ENCODE measurements at regions not wholly inside any gene's neighbourhood (a gene's known extent, or its start where the extent isn't known, plus 50 kb on each side); places are given as distances from the start of the nearest gene placed in this dataset.

DNA sequence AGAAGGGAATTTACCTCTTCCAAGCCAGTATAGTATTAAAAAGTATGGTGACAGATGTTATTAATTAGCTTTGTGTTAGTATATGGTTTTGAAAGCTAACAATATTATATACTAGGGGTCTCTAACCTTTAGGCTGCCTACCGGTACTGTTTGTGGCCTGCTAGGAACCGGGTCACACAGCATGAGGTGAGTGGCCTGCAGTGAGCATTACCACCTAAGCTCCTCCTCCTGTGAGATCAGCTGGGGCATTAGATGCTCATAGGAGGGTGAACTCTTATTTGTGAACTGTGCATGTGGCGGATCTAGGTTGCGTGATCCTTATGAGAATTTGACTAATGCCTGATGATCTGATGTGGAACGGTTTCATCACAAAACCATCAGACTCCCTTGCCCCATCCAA is 583.4 kb upstream of the CDH2 start:
- ChIA-PET CTCF (no interaction called here), POLR2A (no interaction called here)
- H3K27me3 ChIP-seq (ENCODE audit: control insufficient read depth, insufficient read depth, low read length): no peaks in the 10 kb centered on the region
- H3K27ac ChIP-seq (ENCODE audit: low read depth, low read length): no peak overlapping the region
- TF ChIP-seq, protein P1, sequence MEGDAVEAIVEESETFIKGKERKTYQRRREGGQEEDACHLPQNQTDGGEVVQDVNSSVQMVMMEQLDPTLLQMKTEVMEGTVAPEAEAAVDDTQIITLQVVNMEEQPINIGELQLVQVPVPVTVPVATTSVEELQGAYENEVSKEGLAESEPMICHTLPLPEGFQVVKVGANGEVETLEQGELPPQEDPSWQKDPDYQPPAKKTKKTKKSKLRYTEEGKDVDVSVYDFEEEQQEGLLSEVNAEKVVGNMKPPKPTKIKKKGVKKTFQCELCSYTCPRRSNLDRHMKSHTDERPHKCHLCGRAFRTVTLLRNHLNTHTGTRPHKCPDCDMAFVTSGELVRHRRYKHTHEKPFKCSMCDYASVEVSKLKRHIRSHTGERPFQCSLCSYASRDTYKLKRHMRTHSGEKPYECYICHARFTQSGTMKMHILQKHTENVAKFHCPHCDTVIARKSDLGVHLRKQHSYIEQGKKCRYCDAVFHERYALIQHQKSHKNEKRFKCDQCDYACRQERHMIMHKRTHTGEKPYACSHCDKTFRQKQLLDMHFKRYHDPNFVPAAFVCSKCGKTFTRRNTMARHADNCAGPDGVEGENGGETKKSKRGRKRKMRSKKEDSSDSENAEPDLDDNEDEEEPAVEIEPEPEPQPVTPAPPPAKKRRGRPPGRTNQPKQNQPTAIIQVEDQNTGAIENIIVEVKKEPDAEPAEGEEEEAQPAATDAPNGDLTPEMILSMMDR (IDR thresholded peaks at IDR 0.05; ENCODE audit: low read depth, low read length): no peak
- H3K4me3 ChIP-seq (ENCODE audit: low read depth, low read length): no peak overlapping the region
- DNase-seq (ENCODE audit: low read depth, low spot score): no peak
- no peaks in the 10 kb centered on the region for H3K9me3 ChIP-seq (ENCODE audit: control insufficient read depth, insufficient read depth, low read length)

DNA sequence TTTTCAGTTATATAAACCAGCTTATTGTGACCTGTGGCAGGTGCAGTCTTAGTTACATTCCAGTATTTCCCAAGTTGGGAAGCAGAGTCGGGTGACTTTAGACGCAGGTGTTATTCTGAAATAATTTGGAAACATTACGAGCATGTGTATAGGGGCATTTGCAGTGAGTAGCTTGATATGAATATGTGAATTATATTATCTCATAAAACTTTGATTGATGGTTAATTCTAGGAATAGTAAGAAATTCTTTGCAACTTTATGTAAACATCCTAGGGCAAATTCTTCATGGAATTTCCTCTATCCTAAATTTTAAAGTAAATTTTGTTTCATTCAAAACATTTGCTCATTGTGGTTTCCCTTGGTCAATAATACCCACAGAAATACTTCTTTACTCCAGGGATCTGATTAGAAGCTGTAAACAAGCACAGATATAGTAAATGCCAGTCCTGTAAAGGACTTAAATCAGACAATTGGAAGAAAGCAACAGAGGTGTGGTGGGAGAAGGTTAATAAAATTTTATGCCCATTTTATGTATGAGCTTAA is 580.6 kb upstream of the CDH2 start:
- DNase-seq (ENCODE audit: low read depth, low spot score): no peak
- no peaks in the 10 kb centered on the region for H3K27me3 ChIP-seq (ENCODE audit: control insufficient read depth, insufficient read depth, low read length)
- H3K4me3 ChIP-seq (ENCODE audit: low read depth, low read length): no peak overlapping the region
- no peak overlapping the region for H3K27ac ChIP-seq (ENCODE audit: low read depth, low read length)
- ChIA-PET POLR2A (no interaction called here), CTCF (no interaction called here)
- no peaks in the 10 kb centered on the region for H3K9me3 ChIP-seq (ENCODE audit: control insufficient read depth, insufficient read depth, low read length)
- TF ChIP-seq, protein P1 (IDR thresholded peaks at IDR 0.05; ENCODE audit: low read depth, low read length): no peak

DNA sequence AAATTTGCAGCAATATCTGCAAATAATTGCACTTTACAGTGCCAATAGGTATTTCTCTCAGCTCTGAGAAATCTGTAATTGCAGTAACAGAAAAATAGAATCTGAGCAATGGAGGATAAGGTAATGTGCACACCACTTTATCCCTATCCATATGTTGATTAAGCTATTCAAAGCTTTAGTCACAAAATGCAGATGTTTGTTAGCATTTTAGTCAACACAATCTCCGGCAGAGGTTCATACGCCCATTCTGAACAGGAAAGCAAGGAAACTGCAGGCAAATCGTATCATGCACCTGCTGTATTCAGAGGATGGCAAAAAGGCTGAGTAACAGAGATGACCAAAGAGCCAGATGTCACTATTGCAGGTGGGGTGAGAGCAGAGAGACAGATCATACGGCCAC is 566.2 kb upstream of the CDH2 start:
- peaks cover 2% of the 10 kb centered on the region; the same call in 1 of the 2 replicates for H3K9me3 ChIP-seq (ENCODE audit: control insufficient read depth, insufficient read depth, low read length)
- H3K27ac ChIP-seq (ENCODE audit: low read depth, low read length): no peak overlapping the region
- TF ChIP-seq, protein P1 (IDR thresholded peaks at IDR 0.05; ENCODE audit: low read depth, low read length): no peak
- CTCF ChIA-PET: no interaction called here
- DNase-seq (ENCODE audit: low read depth, low spot score): no peak
- H3K27me3 ChIP-seq (ENCODE audit: control insufficient read depth, insufficient read depth, low read length): no peaks in the 10 kb centered on the region
- no peak overlapping the region for H3K4me3 ChIP-seq (ENCODE audit: low read depth, low read length)
- POLR2A ChIA-PET: no interaction called here

DNA sequence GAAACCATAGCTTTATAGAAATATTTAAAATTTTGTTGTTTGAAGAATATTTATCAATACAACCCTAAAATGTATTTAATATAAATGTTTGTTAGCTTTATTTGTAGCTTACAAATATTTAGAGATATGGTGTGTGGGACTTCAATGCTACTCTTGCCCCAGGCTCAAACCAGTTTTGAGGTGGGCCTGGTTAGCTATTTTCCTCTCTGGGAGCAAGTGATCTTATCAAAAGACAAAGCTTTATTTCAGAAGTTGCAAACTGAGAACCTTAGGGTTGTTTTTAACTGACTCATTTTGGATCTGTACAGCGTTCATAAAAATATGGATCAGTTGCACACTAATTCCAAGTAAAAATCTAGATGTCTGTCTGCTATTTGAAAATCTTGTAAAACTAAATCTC is 563.6 kb upstream of the CDH2 start:
- H3K27me3 ChIP-seq (ENCODE audit: control insufficient read depth, insufficient read depth, low read length): no peaks in the 10 kb centered on the region
- CTCF ChIA-PET: no interaction called here
- no peak for DNase-seq (ENCODE audit: low read depth, low spot score)
- TF ChIP-seq, protein P1 (IDR thresholded peaks at IDR 0.05; ENCODE audit: low read depth, low read length): no peak
- POLR2A ChIA-PET: no interaction called here
- no peak overlapping the region for H3K27ac ChIP-seq (ENCODE audit: low read depth, low read length)
- peaks cover 2% of the 10 kb centered on the region; the same call in 1 of the 2 replicates for H3K9me3 ChIP-seq (ENCODE audit: control insufficient read depth, insufficient read depth, low read length)
- H3K4me3 ChIP-seq (ENCODE audit: low read depth, low read length): no peak overlapping the region

DNA sequence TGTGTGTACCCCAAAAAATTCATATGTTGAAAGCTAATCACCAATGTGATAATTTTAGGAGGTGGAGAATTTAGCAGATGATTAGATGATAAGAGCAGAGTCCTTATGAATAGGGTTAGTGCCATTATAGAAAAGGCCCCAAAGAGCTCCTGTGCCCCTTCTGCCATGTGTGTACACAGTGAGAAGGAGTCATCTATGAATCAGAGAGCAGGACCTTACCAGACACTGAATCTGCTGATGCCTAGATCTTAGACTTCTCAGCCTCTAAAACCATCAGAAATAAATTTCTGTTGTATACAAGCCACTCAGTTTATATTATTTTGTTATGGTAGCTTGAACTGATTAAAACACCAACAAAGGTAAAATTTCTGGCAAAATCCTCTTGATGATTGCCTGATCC is 560.0 kb upstream of the CDH2 start:
- DNase-seq (ENCODE audit: low read depth, low spot score): no peak
- CTCF ChIA-PET: no interaction called here

More for the DNA sequence above, 560.0 kb upstream of the CDH2 start:
- Histone ChIP-seq H3K27me3 (ENCODE audit: control insufficient read depth, insufficient read depth, low read length) (no peaks in the 10 kb centered on the region), H3K27ac (ENCODE audit: low read depth, low read length) (no peak overlapping the region), H3K4me3 (ENCODE audit: low read depth, low read length) (no peak overlapping the region), H3K9me3 (ENCODE audit: control insufficient read depth, insufficient read depth, low read length) (no peaks in the 10 kb centered on the region; the same call in none of the 2 replicates)
- POLR2A ChIA-PET: interaction anchor here (0.5 kb wide), 1 partner anchor 191 kb away, joined by 4 read pairs; no protein-coding TSS in a partner anchor
- TF ChIP-seq, protein P1 (IDR thresholded peaks at IDR 0.05; ENCODE audit: low read depth, low read length): no peak

Measured in AG04450 (cell line).